Ishikawa (cell line): ENCODE measurements at regions not wholly inside any gene's neighbourhood (a gene's known extent, or its start where the extent isn't known, plus 50 kb on each side); places are given as distances from the start of the nearest gene placed in this dataset.

ENCODE experiments used
- CREB1 ChIP-seq: IDR thresholded peaks from 2 replicates; pipeline ENCODE4 v1.6.1; 2012; ENCODE audit warnings: low read depth
- MAX ChIP-seq: IDR thresholded peaks from 2 replicates; pipeline ENCODE4 v1.6.1; 2012
- REST ChIP-seq: IDR thresholded peaks from 2 replicates; pipeline ENCODE4 v1.6.1; 2012; ENCODE audit warnings: low read depth, mild to moderate bottlenecking
- YY1 ChIP-seq: IDR thresholded peaks from 2 replicates; pipeline ENCODE4 v1.6.1; 2012; ENCODE audit warnings: low read depth

DNA sequence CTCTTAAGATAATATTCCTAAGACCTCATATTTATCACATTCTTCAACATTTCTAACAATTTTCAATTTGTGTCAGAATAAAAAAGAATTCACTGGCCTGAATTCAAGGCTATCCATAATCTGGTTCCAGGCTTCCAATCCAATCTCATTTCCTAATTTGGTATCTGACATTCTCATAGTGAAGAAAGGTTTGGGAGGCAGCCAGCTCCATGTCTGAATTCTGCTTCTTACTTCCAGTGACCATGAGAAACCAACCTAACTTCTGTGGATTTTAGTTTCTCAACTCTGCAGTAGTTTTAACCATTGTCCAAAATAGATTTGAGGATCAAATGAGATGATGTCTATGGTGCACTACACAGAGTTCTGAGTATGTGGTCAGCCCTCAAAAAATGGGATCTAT is 439.1 kb upstream of the GCFC2 start:
- TF ChIP-seq MAX (no peak), YY1 (no peak), REST (no peak), CREB1 (no peak)
